D721Med (cell line): ENCODE measurements at regions not wholly inside any gene's neighbourhood (a gene's known extent, or its start where the extent isn't known, plus 50 kb on each side); places are given as distances from the start of the nearest gene placed in this dataset.

Experiments used
- DNase-seq: peaks from one replicate; pipeline ENCODE4 v3.0.0; 2011; ENCODE audit warnings: low spot score; ENCODE audit not compliant: insufficient read length
- FAIRE-seq: peaks from 2 replicates; lab custom pipeline; 2011; peaks lifted over from hg19 to GRCh38; lab: Jason Lieb, UNC
- TF ChIP-seq, protein P1 (sequence below): IDR thresholded peaks from 2 replicates; pipeline ENCODE4 v1.5.1; 2012; ENCODE audit warnings: mild to moderate bottlenecking, control low read depth; ENCODE audit not compliant: insufficient read depth; ENCODE audit errors: missing control alignments

DNA sequence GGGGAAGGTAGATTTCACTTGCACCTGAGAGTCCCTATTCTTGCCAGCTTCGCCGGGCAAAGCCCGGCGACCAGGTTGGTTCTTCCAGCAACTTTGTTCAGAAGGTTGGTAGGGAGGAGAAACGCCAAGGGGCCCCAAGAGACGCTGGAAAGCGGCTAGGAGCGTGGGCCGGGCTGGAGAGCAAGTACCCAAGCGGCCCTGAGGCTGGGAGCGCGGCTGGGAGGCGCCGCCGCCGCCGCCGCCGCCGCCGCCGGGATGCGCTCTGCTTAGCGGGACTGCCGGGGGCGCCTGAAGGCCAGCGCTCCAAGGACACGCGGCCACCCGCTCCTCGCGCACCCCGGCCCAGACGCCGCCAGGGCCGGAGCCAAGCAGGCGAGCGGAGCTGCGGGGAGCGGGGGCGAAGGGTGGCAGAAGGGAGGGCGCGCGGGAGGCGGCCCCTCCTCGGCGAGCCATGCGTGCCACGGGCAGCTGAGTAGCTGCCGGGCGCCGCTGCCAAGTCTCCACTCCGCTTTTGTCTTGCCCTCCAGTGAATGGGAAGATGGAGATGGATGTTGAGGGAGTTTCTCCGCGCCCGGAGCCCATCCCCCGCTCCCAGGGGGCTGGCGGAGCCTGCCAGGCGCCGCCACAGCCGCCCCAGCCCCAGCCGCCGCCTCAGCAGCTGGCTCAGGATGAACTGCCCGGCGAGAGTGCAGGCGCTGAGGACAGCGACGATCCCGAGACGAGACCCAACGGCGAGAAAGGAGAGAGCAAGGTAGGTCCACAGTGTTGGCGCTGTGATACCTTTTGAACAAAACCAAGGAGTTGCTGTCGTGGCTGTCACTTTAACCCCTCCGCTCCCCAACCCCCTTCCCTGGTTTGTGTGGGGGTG lies 227.4 kb upstream of the AZI2 start:
- TF ChIP-seq, protein P1, sequence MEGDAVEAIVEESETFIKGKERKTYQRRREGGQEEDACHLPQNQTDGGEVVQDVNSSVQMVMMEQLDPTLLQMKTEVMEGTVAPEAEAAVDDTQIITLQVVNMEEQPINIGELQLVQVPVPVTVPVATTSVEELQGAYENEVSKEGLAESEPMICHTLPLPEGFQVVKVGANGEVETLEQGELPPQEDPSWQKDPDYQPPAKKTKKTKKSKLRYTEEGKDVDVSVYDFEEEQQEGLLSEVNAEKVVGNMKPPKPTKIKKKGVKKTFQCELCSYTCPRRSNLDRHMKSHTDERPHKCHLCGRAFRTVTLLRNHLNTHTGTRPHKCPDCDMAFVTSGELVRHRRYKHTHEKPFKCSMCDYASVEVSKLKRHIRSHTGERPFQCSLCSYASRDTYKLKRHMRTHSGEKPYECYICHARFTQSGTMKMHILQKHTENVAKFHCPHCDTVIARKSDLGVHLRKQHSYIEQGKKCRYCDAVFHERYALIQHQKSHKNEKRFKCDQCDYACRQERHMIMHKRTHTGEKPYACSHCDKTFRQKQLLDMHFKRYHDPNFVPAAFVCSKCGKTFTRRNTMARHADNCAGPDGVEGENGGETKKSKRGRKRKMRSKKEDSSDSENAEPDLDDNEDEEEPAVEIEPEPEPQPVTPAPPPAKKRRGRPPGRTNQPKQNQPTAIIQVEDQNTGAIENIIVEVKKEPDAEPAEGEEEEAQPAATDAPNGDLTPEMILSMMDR, result no peak
- FAIRE-seq (no peak), DNase-seq (peak; percentile 30)

DNA sequence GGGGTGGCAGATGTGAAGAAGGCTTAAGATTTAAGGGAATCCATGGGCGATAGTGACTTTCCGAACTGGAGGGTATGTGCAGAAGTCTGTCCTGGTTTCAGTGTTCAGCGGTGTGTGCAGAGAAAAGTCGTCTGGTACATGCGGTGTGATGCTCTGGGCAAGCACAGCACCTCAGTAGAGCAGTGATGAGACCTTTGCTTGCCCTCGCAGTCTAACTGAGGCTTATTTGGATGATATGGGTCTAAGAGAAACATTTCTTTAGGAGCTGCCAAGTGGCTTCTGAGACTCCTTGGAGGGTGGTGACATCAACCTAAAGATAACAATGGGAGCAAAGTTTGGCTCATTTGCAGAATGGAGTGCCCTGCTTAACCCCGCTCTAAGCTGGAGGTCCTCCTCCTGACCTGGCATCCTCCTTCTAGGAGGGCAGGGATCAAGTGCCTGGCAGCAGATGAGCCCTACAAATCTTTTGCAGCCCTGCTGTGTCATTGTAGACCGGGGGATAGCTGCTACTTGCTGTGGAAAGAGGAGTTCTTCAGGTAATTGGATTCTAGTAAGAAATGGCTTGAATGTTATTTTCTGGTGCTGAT lies 228.1 kb upstream of the AZI2 start:
- no peak for DNase-seq
- FAIRE-seq, result no peak
- TF ChIP-seq, protein P1, result no peak

DNA sequence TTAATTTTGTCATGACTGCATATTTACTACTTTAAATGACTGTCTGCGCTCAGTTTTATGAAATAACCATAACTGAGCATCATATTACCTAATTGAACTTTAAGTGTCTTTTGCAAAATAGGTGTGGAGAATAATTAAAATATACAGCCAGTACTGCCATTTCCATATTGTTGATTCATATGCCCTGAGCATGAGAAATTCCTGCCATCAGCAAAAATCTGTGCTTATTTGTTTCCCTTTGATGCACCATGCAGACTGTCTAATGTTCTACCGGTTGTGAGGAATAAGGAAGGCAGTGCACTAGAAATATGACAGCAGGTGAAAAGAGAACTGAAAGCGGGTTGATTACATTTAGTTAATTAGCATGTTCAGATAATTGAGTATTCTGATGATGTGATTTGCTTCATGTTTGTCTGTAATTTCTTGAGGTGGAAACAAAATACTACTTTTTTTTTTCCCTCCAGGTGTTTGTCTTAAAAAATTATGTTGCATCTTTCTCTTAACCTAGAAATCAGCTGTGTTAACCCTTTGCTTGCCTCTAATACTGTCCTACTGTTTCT lies 229.4 kb upstream of the AZI2 start:
- no peak for DNase-seq
- TF ChIP-seq, protein P1, result no peak
- peak; percentile 29 for FAIRE-seq

DNA sequence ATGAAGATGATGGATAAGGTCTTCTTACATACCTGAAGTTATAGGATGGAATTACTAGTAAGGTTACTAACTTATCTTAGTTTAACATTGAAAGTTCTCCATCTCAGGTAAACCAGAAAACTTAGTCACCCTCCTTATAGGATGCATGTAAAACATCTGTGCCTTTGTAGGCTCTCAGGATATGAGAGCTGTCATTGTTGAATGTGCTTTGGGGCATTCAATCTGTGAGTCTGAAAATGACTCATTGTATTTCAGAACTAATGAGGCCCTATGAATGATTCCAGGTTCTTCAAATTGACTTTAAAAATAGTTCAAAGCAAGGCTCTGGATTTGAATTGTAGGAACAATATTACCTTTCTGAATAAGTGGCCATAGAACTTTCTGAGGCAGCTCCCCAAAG lies 237.7 kb upstream of the AZI2 start:
- DNase-seq, result no peak
- no peak for FAIRE-seq
- TF ChIP-seq, protein P1, result no peak

DNA sequence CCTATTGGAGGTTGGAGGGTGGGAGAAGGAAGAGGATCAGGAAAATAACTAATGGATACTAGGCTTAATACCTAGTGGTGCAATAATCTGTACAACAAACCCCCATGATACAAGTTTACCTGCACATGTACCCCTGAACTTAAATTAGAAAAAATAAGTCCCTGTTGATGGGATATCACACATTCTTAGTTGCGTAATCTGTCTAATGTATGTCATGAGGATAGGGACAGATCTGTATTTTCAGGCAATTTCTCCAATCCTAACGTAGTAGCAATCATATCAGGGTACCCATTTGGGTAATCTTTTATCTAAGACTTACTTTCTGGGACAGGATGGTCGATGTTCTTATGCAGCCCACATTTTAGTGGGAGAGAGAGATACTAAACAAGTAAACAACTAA lies 239.1 kb upstream of the AZI2 start:
- FAIRE-seq (no peak), DNase-seq (no peak)
- TF ChIP-seq, protein P1, result no peak

DNA sequence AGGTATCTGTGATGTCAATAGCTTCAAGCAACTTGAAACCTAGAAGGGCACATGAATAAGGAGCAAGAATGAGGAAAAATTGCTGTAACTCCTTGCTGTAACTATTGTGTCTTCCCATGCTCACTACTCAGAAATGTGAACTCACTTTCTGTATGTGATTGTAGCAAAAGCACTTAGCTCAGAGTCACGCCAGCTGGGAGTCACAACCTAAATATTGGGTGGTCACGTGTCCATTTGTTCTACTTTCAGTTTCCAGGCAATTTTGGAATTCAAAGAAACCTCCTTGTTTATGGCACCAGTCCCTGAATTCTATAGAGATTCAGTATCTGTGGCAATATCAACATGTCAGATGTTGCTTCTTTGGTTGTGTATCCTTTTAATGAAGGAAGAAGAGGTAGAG lies 241.6 kb upstream of the AZI2 start:
- FAIRE-seq (no peak), DNase-seq (no peak)
- TF ChIP-seq, protein P1, result no peak
